IPS-15b (cell line): ENCODE measurements at regions not wholly inside any gene's neighbourhood (a gene's known extent, or its start where the extent isn't known, plus 50 kb on each side); places are given as distances from the start of the nearest gene placed in this dataset.

ENCODE experiments used
- H3K27me3 ChIP-seq: one replicate; pipeline ENCODE4 v1.6.1; 2013; ENCODE audit warnings: low read length; ENCODE audit not compliant: control insufficient read depth, insufficient read depth
- H3K36me3 ChIP-seq: one replicate; pipeline ENCODE4 v1.6.1; 2013; ENCODE audit warnings: low read length; ENCODE audit not compliant: control insufficient read depth, insufficient read depth
- H3K4me1 ChIP-seq: one replicate; pipeline ENCODE4 v1.6.1; 2013; ENCODE audit warnings: mild to moderate bottlenecking, low read length; ENCODE audit not compliant: control insufficient read depth, insufficient read depth
- H3K4me3 ChIP-seq: one replicate; pipeline ENCODE4 v1.5.1; 2013; ENCODE audit warnings: low read depth, low read length
- H3K9ac ChIP-seq: one replicate; pipeline ENCODE4 v1.6.1; 2013; ENCODE audit warnings: low read depth, mild to moderate bottlenecking, low read length
- H3K9me3 ChIP-seq: one replicate; pipeline ENCODE4 v1.6.1; 2013; ENCODE audit warnings: mild to moderate bottlenecking, low read length; ENCODE audit not compliant: control insufficient read depth, insufficient read depth

DNA sequence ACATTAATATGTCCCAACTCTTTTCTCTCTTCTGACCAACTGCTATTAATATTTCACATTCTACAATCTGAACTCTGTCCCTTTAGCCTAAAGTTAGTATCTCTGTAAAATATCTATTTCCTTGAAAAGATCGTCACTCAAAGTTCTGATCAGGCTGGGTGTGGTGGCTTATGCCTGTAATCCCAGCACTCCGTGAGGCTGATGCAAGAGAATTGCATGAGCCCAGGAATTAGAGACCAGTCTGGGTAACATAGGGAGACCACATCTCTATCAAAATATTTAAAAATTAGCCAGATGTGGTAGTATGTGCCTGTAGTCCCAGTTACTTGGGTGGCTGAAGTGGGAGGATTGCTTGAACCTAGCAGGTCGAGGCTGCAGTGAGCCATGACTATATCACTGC lies 695.6 kb downstream of the MCTP2 start:
- Histone ChIP-seq H3K9ac (no peak overlapping the region), H3K9me3 (no peaks in the 10 kb centered on the region), H3K4me3 (no peak overlapping the region), H3K36me3 (no peaks in the 10 kb centered on the region), H3K4me1 (no peaks in the 10 kb centered on the region), H3K27me3 (no peaks in the 10 kb centered on the region)

DNA sequence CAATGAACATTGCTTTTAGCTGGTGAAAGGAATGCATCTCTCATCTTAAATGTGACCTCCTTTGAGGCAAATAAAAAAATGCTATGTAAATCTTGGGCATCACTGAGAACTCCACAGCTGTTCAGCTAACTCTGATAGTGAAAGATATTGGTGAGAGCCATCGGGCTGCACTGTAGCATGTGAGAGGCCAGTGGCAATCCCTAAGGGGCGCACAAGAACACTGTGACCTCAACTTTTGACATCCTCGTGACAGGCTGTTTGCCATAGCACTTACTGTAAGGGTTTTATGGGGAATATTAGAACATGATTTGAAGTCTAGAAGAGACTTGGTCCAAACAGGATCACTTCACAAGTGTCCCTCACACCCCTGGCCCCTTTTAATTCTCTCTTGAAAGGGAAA lies 697.9 kb downstream of the MCTP2 start:
- H3K36me3 ChIP-seq, result no peaks in the 10 kb centered on the region
- H3K27me3 ChIP-seq, result no peaks in the 10 kb centered on the region
- H3K4me3 ChIP-seq, result no peak overlapping the region
- H3K9ac ChIP-seq, result no peak overlapping the region
- no peaks in the 10 kb centered on the region for H3K9me3 ChIP-seq
- H3K4me1 ChIP-seq, result no peaks in the 10 kb centered on the region

DNA sequence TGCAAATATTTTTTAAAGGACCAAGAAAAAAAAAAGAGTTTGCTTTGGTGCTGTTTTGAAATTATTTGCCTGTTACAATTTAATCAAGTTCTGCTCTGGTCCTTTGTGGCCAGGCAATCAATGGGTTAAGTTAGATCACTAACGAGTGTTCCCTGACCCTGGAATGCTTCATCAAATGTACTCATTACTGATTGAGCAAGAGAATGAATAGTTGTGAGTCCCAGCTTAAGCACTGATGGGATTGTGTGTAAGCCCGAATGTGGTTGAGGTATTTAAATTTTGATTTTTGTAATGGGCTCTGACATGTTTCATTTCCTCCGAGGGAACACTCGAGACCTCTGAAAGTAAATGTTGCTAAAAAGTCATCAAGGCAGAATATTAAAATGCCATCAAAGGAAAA lies 699.1 kb downstream of the MCTP2 start:
- Histone ChIP-seq H3K36me3 (no peaks in the 10 kb centered on the region), H3K27me3 (no peaks in the 10 kb centered on the region), H3K4me3 (no peak overlapping the region), H3K9me3 (no peaks in the 10 kb centered on the region), H3K9ac (no peak overlapping the region), H3K4me1 (no peaks in the 10 kb centered on the region)

DNA sequence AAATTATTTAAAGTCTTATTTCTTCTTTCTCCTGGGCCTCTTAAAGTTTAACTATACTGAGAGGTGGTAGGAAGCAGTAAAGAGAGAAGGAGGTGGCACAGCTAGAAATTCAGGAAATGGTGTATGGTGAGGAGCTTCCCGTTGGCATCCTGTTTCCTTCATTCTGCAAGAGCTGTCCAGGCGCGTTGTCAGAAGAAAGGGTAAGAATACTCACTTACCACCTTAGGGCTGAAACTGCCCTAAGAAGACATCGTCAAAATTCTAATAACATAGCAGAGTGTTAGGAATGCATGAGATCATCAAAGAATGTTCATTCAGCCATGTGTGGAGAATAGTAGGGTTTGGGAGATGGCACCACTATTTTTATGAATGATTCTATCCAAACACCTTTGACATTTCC lies 699.6 kb downstream of the MCTP2 start:
- H3K4me1 ChIP-seq, result no peaks in the 10 kb centered on the region
- H3K9ac ChIP-seq, result no peak overlapping the region
- H3K4me3 ChIP-seq, result no peak overlapping the region
- no peaks in the 10 kb centered on the region for H3K9me3 ChIP-seq
- no peaks in the 10 kb centered on the region for H3K27me3 ChIP-seq
- no peaks in the 10 kb centered on the region for H3K36me3 ChIP-seq

DNA sequence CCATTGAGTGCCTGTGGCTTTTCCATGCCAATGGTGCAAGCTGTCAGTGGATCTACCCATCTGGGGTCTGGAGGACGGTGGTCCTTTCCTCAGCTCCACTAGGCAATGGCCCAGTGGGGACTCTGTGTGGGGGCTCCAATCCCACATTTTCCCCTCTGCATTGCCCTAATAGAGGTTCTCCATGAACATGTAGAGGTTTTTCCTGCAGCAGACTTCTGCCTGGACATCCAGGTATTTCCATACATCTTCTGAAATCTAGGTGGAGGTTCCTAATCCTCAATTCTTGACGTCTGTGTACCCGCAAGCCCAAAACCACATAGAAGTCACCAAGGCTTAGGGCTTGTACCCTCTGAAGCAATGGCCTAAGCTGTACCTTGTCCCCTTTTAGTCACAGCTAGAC lies 703.1 kb downstream of the MCTP2 start:
- Histone ChIP-seq H3K9me3 (no peaks in the 10 kb centered on the region), H3K27me3 (no peaks in the 10 kb centered on the region), H3K4me3 (no peak overlapping the region), H3K9ac (no peak overlapping the region), H3K36me3 (no peaks in the 10 kb centered on the region), H3K4me1 (no peaks in the 10 kb centered on the region)

DNA sequence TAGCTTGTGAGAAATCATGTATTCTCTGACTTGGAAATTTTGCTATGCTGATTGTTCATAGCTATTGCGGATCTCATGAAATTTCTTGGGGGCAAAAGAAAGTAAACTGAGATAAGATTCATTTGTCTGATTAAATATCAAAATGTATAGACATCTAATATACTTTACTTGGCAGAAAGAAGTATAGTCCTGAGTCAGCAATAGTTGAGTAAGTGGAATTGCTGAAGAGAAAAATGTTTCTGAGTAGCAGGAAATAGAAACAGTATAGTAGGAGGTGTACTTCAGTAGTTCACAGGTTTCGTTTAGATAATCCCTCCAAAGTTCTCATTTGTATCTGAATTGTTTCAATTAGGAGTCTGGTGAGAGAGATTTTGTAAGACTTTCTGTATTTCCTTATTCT lies 705.9 kb downstream of the MCTP2 start:
- Histone ChIP-seq H3K4me3 (no peak overlapping the region), H3K9ac (no peak overlapping the region), H3K36me3 (no peaks in the 10 kb centered on the region), H3K27me3 (no peaks in the 10 kb centered on the region), H3K4me1 (no peaks in the 10 kb centered on the region), H3K9me3 (no peaks in the 10 kb centered on the region)

DNA sequence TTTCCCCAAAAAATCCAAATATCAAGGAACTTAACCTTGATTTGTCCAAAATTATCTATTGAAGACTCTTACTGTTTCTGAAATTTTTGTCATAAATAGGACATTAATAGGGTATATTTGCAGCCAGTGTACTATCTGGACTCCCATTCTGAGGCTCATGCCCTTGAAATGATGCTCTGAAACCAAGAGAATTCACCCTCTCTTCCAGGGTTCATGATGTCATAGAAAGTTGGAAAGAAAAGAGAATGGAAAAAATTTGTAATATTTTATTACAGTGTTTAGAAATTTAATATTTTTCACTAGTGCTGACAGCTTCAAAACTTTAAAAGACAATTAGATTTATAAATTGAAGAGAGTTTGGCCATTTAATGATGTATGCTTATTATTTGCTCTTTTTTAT lies 712.5 kb downstream of the MCTP2 start:
- no peaks in the 10 kb centered on the region for H3K36me3 ChIP-seq
- no peak overlapping the region for H3K4me3 ChIP-seq
- no peaks in the 10 kb centered on the region for H3K9me3 ChIP-seq
- no peak overlapping the region for H3K9ac ChIP-seq
- H3K4me1 ChIP-seq, result no peaks in the 10 kb centered on the region
- no peaks in the 10 kb centered on the region for H3K27me3 ChIP-seq

DNA sequence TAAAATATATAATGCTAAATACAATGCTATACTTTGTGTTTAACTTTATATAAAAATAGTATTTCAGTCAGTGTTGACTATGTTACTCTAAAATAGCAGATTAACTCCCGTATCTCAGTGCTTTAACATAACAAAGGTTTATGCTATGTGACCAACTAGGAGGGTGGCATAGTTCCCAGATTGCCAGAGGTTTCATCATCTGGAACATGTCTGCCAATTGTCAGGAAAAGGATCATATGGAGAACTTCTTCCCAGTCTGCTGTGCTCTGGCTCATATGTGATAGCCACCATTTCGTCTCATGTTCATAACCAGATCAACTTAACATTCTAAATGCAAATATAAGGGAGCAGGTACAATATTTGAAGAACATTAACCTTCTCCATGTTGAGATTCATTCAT lies 720.2 kb downstream of the MCTP2 start:
- H3K9me3 ChIP-seq, result no peaks in the 10 kb centered on the region
- no peaks in the 10 kb centered on the region for H3K36me3 ChIP-seq
- no peaks in the 10 kb centered on the region for H3K27me3 ChIP-seq
- H3K4me3 ChIP-seq, result no peak overlapping the region
- H3K9ac ChIP-seq, result no peak overlapping the region
- H3K4me1 ChIP-seq, result no peaks in the 10 kb centered on the region

DNA sequence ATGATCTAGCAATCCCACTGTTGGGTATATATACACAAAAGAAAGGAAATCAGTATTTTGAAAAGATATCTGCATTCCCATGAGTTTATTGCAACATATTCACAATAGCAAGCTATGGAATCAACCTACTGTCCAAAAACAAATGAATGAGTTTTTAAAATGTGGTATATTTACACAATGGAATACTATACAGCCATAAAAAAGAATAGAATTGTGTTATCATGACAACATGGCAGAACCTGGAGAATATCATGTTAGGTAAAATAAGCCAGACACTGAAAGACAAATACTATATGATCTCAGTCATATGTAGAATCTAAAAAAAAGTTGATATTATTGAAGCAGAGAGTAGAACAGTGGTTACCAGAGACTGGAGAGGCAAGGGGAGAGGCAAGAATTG lies 732.6 kb downstream of the MCTP2 start:
- Histone ChIP-seq H3K9me3 (no peaks in the 10 kb centered on the region), H3K9ac (no peak overlapping the region), H3K4me3 (no peak overlapping the region), H3K4me1 (no peaks in the 10 kb centered on the region), H3K27me3 (no peaks in the 10 kb centered on the region), H3K36me3 (no peaks in the 10 kb centered on the region)

DNA sequence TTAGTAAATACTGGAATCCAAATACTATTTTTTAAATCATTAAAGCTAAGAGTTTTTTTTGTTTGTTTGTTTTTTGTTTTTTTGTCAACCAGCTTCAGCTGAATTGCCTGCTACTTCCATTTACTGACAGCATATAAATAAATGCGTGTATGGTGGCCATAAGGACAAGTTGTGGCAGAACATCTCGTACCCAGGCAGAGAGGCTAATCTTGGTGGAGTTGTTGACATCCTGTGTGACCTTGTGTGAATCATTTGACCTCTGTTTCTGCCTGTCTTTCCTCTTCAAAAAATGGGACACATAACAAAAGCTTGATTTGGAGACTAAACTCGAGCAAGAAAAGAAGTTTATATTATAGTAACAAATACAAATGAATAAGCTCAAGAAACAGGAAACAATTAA lies 734.2 kb downstream of the MCTP2 start:
- Histone ChIP-seq H3K4me3 (no peak overlapping the region), H3K9ac (no peak overlapping the region), H3K4me1 (no peaks in the 10 kb centered on the region), H3K27me3 (no peaks in the 10 kb centered on the region), H3K36me3 (no peaks in the 10 kb centered on the region), H3K9me3 (no peaks in the 10 kb centered on the region)

DNA sequence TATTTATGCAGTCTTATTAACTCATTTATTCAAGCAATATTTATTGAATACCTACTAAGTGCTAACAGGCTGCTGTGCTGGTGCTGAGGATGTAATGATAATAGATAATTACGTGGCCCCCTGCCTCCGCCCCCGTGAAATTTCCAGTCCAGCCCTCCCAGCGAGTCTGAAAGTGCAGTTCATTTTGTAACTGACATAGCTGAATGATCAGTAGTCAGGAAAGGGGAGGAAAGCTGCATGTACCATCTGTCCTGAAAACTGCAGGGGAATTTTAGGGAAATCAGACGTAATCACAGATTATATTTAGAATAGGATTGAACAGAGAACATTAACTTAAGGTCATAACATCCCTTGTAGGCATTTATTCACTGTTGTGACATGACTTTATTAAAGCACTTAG lies 736.8 kb downstream of the MCTP2 start:
- H3K4me3 ChIP-seq, result no peak overlapping the region
- no peak overlapping the region for H3K9ac ChIP-seq
- H3K9me3 ChIP-seq, result no peaks in the 10 kb centered on the region

DNA sequence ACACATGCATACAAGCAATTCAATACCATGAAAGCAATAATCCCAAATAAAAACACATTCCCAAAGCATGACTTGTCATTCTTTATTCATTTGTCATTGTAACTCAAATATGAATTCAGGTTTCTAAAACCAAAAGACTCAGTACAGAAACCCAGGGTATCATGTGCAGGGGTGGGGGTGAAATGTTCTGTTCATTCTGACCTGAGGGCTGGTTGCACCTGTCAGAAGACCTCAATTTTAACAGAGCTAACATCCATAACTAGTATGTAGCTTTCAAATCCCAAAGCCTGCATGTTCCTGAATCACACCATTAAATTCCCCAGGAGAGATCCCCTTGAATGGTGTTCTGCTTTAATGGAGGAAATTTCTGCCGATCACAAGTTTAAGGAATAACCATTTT lies 738.7 kb downstream of the MCTP2 start:
- H3K9ac ChIP-seq, result no peak overlapping the region
- H3K4me3 ChIP-seq, result no peak overlapping the region
- no peaks in the 10 kb centered on the region for H3K27me3 ChIP-seq
- H3K36me3 ChIP-seq, result no peaks in the 10 kb centered on the region
- no peaks in the 10 kb centered on the region for H3K9me3 ChIP-seq
- H3K4me1 ChIP-seq, result no peaks in the 10 kb centered on the region

More for the DNA sequence above, 736.8 kb downstream of the MCTP2 start:
- H3K27me3 ChIP-seq, result no peaks in the 10 kb centered on the region
- no peaks in the 10 kb centered on the region for H3K36me3 ChIP-seq
- H3K4me1 ChIP-seq, result no peaks in the 10 kb centered on the region

DNA sequence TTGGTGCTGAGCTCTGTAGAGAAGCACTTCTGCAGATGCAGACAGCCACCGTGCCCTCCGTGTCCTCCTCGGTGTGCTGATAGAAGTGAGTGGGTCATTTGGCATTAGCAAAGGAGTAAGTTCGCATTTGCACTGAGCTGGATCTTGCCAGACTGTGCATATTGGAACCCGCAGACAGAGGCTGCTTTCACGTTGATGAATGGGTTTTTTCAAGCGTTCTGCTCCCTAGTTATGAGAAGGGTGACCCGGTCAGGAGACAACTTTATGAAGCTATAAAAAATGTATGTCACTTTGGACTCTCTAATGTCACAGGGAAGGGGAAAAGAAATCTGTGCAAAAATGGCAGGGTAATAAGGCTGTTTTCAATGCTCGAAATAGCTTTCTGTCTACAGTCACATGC lies 739.4 kb downstream of the MCTP2 start:
- Histone ChIP-seq H3K4me3 (no peak overlapping the region), H3K9me3 (no peaks in the 10 kb centered on the region), H3K9ac (no peak overlapping the region), H3K36me3 (no peaks in the 10 kb centered on the region), H3K4me1 (no peaks in the 10 kb centered on the region), H3K27me3 (no peaks in the 10 kb centered on the region)
